Endothelial cell of umbilical vein (primary cell): ENCODE measurements at regions not wholly inside any gene's neighbourhood (a gene's known extent, or its start where the extent isn't known, plus 50 kb on each side); places are given as distances from the start of the nearest gene placed in this dataset.

Source experiments
- BruUV-seq: library from RNA; stranded (reverse); fragments of 400-500 nt; replicated peaks from 2 replicates; lab custom pipeline; 2021; lab: Mats Ljungman, UMichigan
- CTCF ChIA-PET: fragments of 300-600, 350-600 bp; sonication (Branson Sonifier 250); formaldehyde crosslinking; loops from one replicate; lab custom pipeline; 2021; ENCODE audit warnings: antibody characterized with exemption, inconsistent platforms; lab: Charles Lee
- POLR2A ChIA-PET: fragments of 300-600, 350-600 bp; sonication (Branson Sonifier 250); formaldehyde crosslinking; loops from one replicate; lab custom pipeline; 2021; ENCODE audit warnings: antibody characterized with exemption, inconsistent platforms; lab: Charles Lee
- DNase-seq: peaks from one replicate; pipeline ENCODE4 v3.0.0-alpha.2; 2011; ENCODE audit warnings: low read depth, low spot score
- FAIRE-seq: peaks from 2 replicates; lab custom pipeline; 2011; peaks lifted over from hg19 to GRCh38; lab: Jason Lieb, UNC
- H2AFZ ChIP-seq: 2 replicates; pipeline ENCODE4 v1.6.0; 2012; ENCODE audit warnings: low read depth, low read length, control low read depth, inconsistent platforms
- H3K27ac ChIP-seq: 2 replicates; pipeline ENCODE4 v1.5.1; 2011; ENCODE audit warnings: low read depth, mild to moderate bottlenecking, control low read depth, low read length, moderate library complexity; ENCODE audit not compliant: insufficient read depth
- H3K27me3 ChIP-seq, 2 experiments: 2 replicates each; pipeline versions ENCODE4 v1.6.0 to v1.6.1; 2011; ENCODE audit warnings: low read length in 2 of 2, mixed read lengths in 1 of 2; ENCODE audit not compliant: control insufficient read depth in 2 of 2, insufficient read depth in 2 of 2
- H3K36me3 ChIP-seq, 2 experiments: 2 replicates in 1 of 2; 3 replicates in 1 of 2; pipeline ENCODE4 v1.5.1; 2011; ENCODE audit warnings: low read length in 2 of 2, mild to moderate bottlenecking in 1 of 2, moderate library complexity in 1 of 2; ENCODE audit not compliant: control insufficient read depth in 2 of 2, insufficient read depth in 2 of 2; ENCODE audit errors: extremely low read depth in 1 of 2
- H3K4me1 ChIP-seq: 3 replicates; pipeline ENCODE4 v1.5.1; 2011; ENCODE audit warnings: mild to moderate bottlenecking, low read length; ENCODE audit not compliant: control insufficient read depth, insufficient read depth; ENCODE audit errors: extremely low read depth
- H3K4me2 ChIP-seq: 2 replicates; pipeline ENCODE4 v1.6.1; 2011; ENCODE audit warnings: low read length, control low read depth, mixed read lengths; ENCODE audit not compliant: insufficient read depth
- H3K4me3 ChIP-seq, 3 experiments: fragments of 200-600 bp in 1 of 3; sonication (generic), shearing (Covaris generic) in 1 of 3; replicated peaks in 1 of 3; 2 replicates each; pipeline ENCODE4 v1.5.1; 2011 to 2016; ENCODE audit warnings: control low read depth in 3 of 3, low read length in 3 of 3, mild to moderate bottlenecking in 2 of 3, inconsistent platforms in 1 of 3, low read depth in 1 of 3, moderate library complexity in 1 of 3; ENCODE audit not compliant: insufficient read depth in 1 of 3
- H3K79me2 ChIP-seq: 2 replicates; pipeline ENCODE4 v1.6.0; 2012; ENCODE audit warnings: low read length, inconsistent platforms; ENCODE audit not compliant: control insufficient read depth, insufficient read depth
- H3K9ac ChIP-seq: replicated peaks from 2 replicates; pipeline ENCODE3; 2011; ENCODE audit warnings: low read length, control low read depth; ENCODE audit not compliant: insufficient read depth; ENCODE audit errors: extremely low read depth
- H3K9me1 ChIP-seq: replicated peaks from 3 replicates; pipeline ENCODE4 v1.6.0; 2011; ENCODE audit warnings: mild to moderate bottlenecking, low read length; ENCODE audit not compliant: control insufficient read depth, insufficient read depth; ENCODE audit errors: extremely low read depth
- H3K9me3 ChIP-seq: replicated peaks from 2 replicates; pipeline ENCODE4 v1.5.1; 2012; ENCODE audit warnings: low read length, inconsistent platforms; ENCODE audit not compliant: control insufficient read depth, insufficient read depth
- H4K20me1 ChIP-seq: replicated peaks from 2 replicates; pipeline ENCODE3; 2011; ENCODE audit warnings: mild to moderate bottlenecking, low read length; ENCODE audit not compliant: control insufficient read depth, insufficient read depth; ENCODE audit errors: extremely low read depth
- CTCF ChIP-seq, 2 donors: IDR thresholded peaks; 1 replicate in 1 of 2; 2 replicates in 1 of 2; pipeline ENCODE4 v1.5.1; 2011; ENCODE audit warnings: low read length in 2 of 2, mild to moderate bottlenecking in 2 of 2, moderate library complexity in 2 of 2, control low read depth in 1 of 2, inconsistent platforms in 1 of 2, low read depth in 1 of 2; ENCODE audit not compliant: insufficient read depth in 1 of 2; ENCODE audit errors: extremely low read depth in 1 of 2
- EZH2 ChIP-seq: IDR thresholded peaks from 2 replicates; pipeline ENCODE4 v1.6.1; 2012; ENCODE audit warnings: borderline replicate concordance, low read depth, mild to moderate bottlenecking, moderate library complexity, low read length, inconsistent platforms; ENCODE audit not compliant: severe bottlenecking
- FOS ChIP-seq: IDR thresholded peaks from 2 replicates; pipeline ENCODE4 v1.6.1; 2011; ENCODE audit warnings: mild to moderate bottlenecking, low read length, moderate library complexity, borderline replicate concordance; ENCODE audit not compliant: insufficient read depth
- GATA2 ChIP-seq: IDR thresholded peaks from 2 replicates; pipeline ENCODE4 v1.7.0; 2011; ENCODE audit warnings: low read depth, mild to moderate bottlenecking, moderate library complexity, mixed read lengths, low read length; ENCODE audit not compliant: insufficient read length, insufficient read depth
- JUN ChIP-seq: IDR thresholded peaks from 2 replicates; pipeline ENCODE4 v1.6.1; 2011; ENCODE audit warnings: borderline replicate concordance, low read depth; ENCODE audit not compliant: insufficient read length, insufficient read depth
- MYC ChIP-seq: IDR thresholded peaks from one replicate; pipeline ENCODE4 v1.6.1; 2011; ENCODE audit warnings: mild to moderate bottlenecking, low read depth, low read length
- POLR2A ChIP-seq: IDR thresholded peaks from 2 replicates; pipeline ENCODE4 v1.6.1; 2012; ENCODE audit warnings: low read depth, mild to moderate bottlenecking, control low read depth, low read length
- POLR2AphosphoS5 ChIP-seq: IDR thresholded peaks from 2 replicates; pipeline ENCODE4 v1.6.1; 2012; ENCODE audit warnings: low read depth, mild to moderate bottlenecking, control low read depth, low read length, moderate library complexity; ENCODE audit not compliant: insufficient read depth
- dilution Hi-C: fragments of 300-500 bp; cut with MboI; formaldehyde crosslinking; loops from one replicate; pipeline ENCODE4 v1.15.0; 2019; ENCODE audit warnings: low sequenced_read_pairs; ENCODE audit not compliant: extremely low pct_ligation_motif_present
- intact Hi-C: fragments of 100-400 bp; cut with micrococcal nuclease; formaldehyde crosslinking; loops from one replicate; pipeline ENCODE4 v1.10.0; 2022
- TF ChIP-seq, protein P1 (sequence below): IDR thresholded peaks from 2 replicates; pipeline ENCODE4 v1.6.1; 2011; ENCODE audit not compliant: insufficient read depth, insufficient read length

DNA sequence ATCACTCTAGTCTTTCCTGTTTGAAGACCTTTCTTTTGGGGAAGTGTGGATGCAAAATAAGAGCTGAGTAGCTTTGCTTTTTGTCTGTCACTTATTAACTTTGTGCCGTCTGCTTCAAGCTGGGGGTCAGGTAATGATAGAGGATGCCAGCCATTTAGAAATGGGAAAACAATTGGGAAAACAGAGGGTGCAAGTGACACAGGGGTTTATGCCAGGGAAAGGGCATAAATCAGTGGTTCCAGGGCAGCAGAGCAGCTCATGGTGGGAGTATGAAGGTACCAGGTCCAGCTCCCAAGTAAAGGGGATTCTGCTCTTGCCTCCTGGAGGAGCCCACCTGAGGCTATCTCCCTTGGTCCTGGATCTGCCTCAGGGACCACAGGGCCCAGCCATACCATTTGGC, 91.9 kb upstream of the GPR50 start:
- TF ChIP-seq JUN (no peak), EZH2 (no peak), GATA2 (no peak), MYC (no peak), POLR2AphosphoS5 (no peak)
- Histone ChIP-seq H3K79me2 (no peaks in the 10 kb centered on the region), H3K27ac (no peak overlapping the region), H3K27me3 (no peaks in the 10 kb centered on the region), H3K4me1 (no peaks in the 10 kb centered on the region), H3K4me2 (no peak overlapping the region), H3K9me3 (no peaks in the 10 kb centered on the region), H2AFZ (no peak overlapping the region), H3K9me1 (no peaks in the 10 kb centered on the region), H4K20me1 (no peaks in the 10 kb centered on the region), H3K4me3 (no peak overlapping the region), H3K36me3 (no peaks in the 10 kb centered on the region), H3K9ac (no peak overlapping the region)
- BruUV-seq = no TSS peak
- DNase-seq (no peak), FAIRE-seq (no peak)
- POLR2A ChIA-PET = no interaction called here
- dilution Hi-C loops = no loop called here
- intact Hi-C loops = loop anchor here (5.0 kb wide), 1 partner anchor 102 kb away; the partner anchor contains the start of gene HMGB3
- CTCF ChIA-PET = interaction anchor here (2.5 to 7.7 kb wide), 2 partner anchors 313 to 318 kb away, joined by 10 to 315 read pairs; no protein-coding TSS in a partner anchor

DNA sequence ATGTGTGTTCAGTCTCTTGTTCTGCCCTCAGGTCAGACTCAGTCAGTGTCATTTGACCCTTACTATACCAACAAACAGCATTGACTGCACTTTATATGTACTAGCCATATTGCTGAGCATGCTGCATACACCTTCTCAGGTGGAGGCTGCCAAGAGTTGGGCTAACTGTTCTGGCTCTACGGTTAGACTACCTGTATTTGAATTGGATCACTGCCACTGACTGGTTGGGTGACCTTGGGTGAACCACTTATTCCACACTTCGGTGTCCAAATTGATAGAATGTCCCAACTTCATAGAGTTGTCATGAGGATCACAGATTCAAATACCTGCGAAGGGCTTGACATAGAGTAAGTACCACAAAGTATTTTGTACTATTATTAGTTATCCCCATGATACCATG, 91.2 kb upstream of the GPR50 start:
- Histone ChIP-seq H3K9ac (no peak overlapping the region), H3K4me3 (no peak overlapping the region), H3K27me3 (no peaks in the 10 kb centered on the region), H3K9me1 (no peaks in the 10 kb centered on the region), H3K79me2 (no peaks in the 10 kb centered on the region), H3K27ac (no peak overlapping the region), H3K4me1 (no peaks in the 10 kb centered on the region), H4K20me1 (no peaks in the 10 kb centered on the region), H2AFZ (no peak overlapping the region), H3K9me3 (no peaks in the 10 kb centered on the region), H3K4me2 (no peak overlapping the region), H3K36me3 (no peaks in the 10 kb centered on the region)
- no peak for DNase-seq
- no peak for FAIRE-seq
- TF ChIP-seq, protein P1, sequence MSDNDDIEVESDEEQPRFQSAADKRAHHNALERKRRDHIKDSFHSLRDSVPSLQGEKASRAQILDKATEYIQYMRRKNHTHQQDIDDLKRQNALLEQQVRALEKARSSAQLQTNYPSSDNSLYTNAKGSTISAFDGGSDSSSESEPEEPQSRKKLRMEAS = no peak
- no peak for TF ChIP-seq CTCF (IDR thresholded peaks at IDR 0.05; ENCODE audit: extremely low read depth in 1 of 2, insufficient read depth in 1 of 2, low read depth in 1 of 2, low read length in 2 of 2)
- TF ChIP-seq FOS = no peak
- no peak for TF ChIP-seq MYC
- TF ChIP-seq POLR2AphosphoS5 = no peak
- TF ChIP-seq GATA2 = no peak
- no peak for TF ChIP-seq EZH2
- no peak for TF ChIP-seq JUN
- no peak for TF ChIP-seq POLR2A
- ChIA-PET POLR2A (no interaction called here), CTCF (interaction anchor here (7.7 kb wide), 1 partner anchor 314 kb away, joined by 315 read pairs; no protein-coding TSS in a partner anchor)
- BruUV-seq = no TSS peak
- dilution Hi-C loops (no loop called here), intact Hi-C loops (no loop called here)
